PC-9 (cell line): ENCODE measurements at regions not wholly inside any gene's neighbourhood (a gene's known extent, or its start where the extent isn't known, plus 50 kb on each side); places are given as distances from the start of the nearest gene placed in this dataset.

ENCODE experiments used
- BruUV-seq: library from RNA; stranded (reverse); fragments of 400-500 nt; replicated peaks from 2 replicates; lab custom pipeline; 2021; lab: Mats Ljungman, UMichigan
- CTCF ChIA-PET: fragments of 300-600 bp; sonication (Branson Sonifier 250); formaldehyde crosslinking; loops from one replicate; lab custom pipeline; 2022; ENCODE audit warnings: antibody characterized with exemption; lab: Charles Lee
- POLR2A ChIA-PET: fragments of 300-600 bp; sonication (Branson Sonifier 250); formaldehyde crosslinking; loops from one replicate; lab custom pipeline; 2022; ENCODE audit warnings: antibody characterized with exemption; ENCODE audit not compliant: unreplicated experiment; lab: Charles Lee
- DNase-seq, 2 experiments: peaks; one replicate each; pipeline versions ENCODE4 v3.0.0 to v3.0.0-alpha.2; 2015 to 2022; ENCODE audit warnings: mixed read lengths in 1 of 2
- H2AFZ ChIP-seq: fragments of 200-600 bp; sonication (generic); 2 replicates; pipeline ENCODE4 v1.8.1; 2017; ENCODE audit warnings: antibody characterized with exemption
- H3F3A ChIP-seq: fragments of 200-600 bp; sonication (generic); 2 replicates; pipeline ENCODE4 v1.8.1; 2017; ENCODE audit warnings: antibody characterized with exemption, mild to moderate bottlenecking, low read depth; ENCODE audit not compliant: insufficient read depth
- H3K27ac ChIP-seq: fragments of 200-600 bp; sonication (generic); 2 replicates; pipeline ENCODE4 v1.6.1; 2016; ENCODE audit warnings: mixed run types
- H3K27me3 ChIP-seq: fragments of 200-600 bp; sonication (generic); 2 replicates; pipeline ENCODE4 v1.6.1; 2016; ENCODE audit warnings: low read depth, mixed run types; ENCODE audit not compliant: insufficient read depth
- H3K36me3 ChIP-seq: fragments of 200-600 bp; sonication (generic); 2 replicates; pipeline ENCODE4 v1.6.1; 2016; ENCODE audit warnings: low read depth, mixed run types
- H3K4me1 ChIP-seq: fragments of 200-600 bp; sonication (generic); replicated peaks from 2 replicates; pipeline ENCODE4 v1.6.1; 2016; ENCODE audit warnings: mixed run types; ENCODE audit not compliant: insufficient read depth
- H3K4me2 ChIP-seq: fragments of 200-600 bp; sonication (generic); 2 replicates; pipeline ENCODE4 v1.6.1; 2017; ENCODE audit warnings: mixed run types
- H3K4me3 ChIP-seq: fragments of 200-600 bp; sonication (generic); 2 replicates; pipeline ENCODE4 v1.6.1; 2016; ENCODE audit warnings: mixed run types
- H3K79me2 ChIP-seq: fragments of 200-600 bp; sonication (generic); 2 replicates; pipeline ENCODE4 v1.6.1; 2017; ENCODE audit warnings: low read depth, mixed run types
- H3K9me2 ChIP-seq: fragments of 200-600 bp; sonication (generic); 2 replicates; pipeline ENCODE4 v1.8.1; 2017; ENCODE audit warnings: mild to moderate bottlenecking; ENCODE audit not compliant: insufficient read depth
- H3K9me3 ChIP-seq: fragments of 200-600 bp; sonication (generic); 2 replicates; pipeline ENCODE4 v1.8.1; 2016; ENCODE audit warnings: low read depth; ENCODE audit not compliant: insufficient read depth
- H4K20me1 ChIP-seq: fragments of 200-600 bp; sonication (generic); 2 replicates; pipeline ENCODE4 v1.8.1; 2017; ENCODE audit not compliant: insufficient read depth
- EZH2 ChIP-seq: fragments of 200-600 bp; sonication (generic); IDR thresholded peaks from 2 replicates; pipeline ENCODE4 v1.8.0; 2017; ENCODE audit warnings: antibody characterized with exemption, low read depth
- intact Hi-C: fragments of 100-400 bp; cut with micrococcal nuclease; formaldehyde crosslinking; loops from one replicate; pipeline ENCODE4 v1.10.0; 2022; ENCODE audit not compliant: unreplicated experiment
- TF ChIP-seq, protein P1 (sequence below): fragments of 200-600 bp; sonication (generic); conservative IDR thresholded peaks from 2 replicates; pipeline ENCODE4 v1.6.1; 2017; ENCODE audit warnings: mixed run types, antibody characterized with exemption, mild to moderate bottlenecking, moderate library complexity

DNA sequence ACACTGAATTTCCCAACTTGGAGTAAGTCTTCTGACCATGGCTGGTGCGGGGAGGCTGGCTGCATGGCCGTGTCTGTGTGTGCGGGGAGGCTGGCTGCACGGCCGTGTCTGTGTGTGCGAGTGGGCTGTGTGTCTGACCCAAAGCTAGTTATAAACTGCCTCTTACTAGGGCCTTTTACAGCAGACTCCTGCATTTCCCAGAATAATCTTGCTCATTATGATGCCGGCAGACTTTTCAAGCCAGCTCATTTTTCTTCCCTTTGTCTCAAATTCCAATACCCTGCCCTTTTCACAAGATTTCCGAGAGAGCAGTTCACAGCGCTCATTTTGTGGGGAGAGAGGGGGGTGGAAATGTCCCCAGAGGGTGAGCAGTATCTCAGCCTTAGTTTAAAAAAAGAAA, 470.7 kb upstream of the BRINP1 start:
- H3K4me1 ChIP-seq = no peaks in the 10 kb centered on the region
- no peaks in the 10 kb centered on the region for H3K9me2 ChIP-seq
- intact Hi-C loops = no loop called here
- H3F3A ChIP-seq = no peaks in the 10 kb centered on the region
- no peaks in the 10 kb centered on the region for H3K36me3 ChIP-seq
- no peaks in the 10 kb centered on the region for H4K20me1 ChIP-seq
- TF ChIP-seq, protein P1, sequence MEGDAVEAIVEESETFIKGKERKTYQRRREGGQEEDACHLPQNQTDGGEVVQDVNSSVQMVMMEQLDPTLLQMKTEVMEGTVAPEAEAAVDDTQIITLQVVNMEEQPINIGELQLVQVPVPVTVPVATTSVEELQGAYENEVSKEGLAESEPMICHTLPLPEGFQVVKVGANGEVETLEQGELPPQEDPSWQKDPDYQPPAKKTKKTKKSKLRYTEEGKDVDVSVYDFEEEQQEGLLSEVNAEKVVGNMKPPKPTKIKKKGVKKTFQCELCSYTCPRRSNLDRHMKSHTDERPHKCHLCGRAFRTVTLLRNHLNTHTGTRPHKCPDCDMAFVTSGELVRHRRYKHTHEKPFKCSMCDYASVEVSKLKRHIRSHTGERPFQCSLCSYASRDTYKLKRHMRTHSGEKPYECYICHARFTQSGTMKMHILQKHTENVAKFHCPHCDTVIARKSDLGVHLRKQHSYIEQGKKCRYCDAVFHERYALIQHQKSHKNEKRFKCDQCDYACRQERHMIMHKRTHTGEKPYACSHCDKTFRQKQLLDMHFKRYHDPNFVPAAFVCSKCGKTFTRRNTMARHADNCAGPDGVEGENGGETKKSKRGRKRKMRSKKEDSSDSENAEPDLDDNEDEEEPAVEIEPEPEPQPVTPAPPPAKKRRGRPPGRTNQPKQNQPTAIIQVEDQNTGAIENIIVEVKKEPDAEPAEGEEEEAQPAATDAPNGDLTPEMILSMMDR = no peak
- no peak for TF ChIP-seq EZH2
- no peaks in the 10 kb centered on the region for H3K9me3 ChIP-seq
- H2AFZ ChIP-seq = no peak overlapping the region
- H3K4me3 ChIP-seq = no peak overlapping the region
- ChIA-PET POLR2A (no interaction called here), CTCF (no interaction called here)
- BruUV-seq = no TSS peak
- no peak overlapping the region for H3K27ac ChIP-seq
- DNase-seq = no peak
- H3K4me2 ChIP-seq = no peak overlapping the region
- H3K27me3 ChIP-seq = no peaks in the 10 kb centered on the region
- H3K79me2 ChIP-seq = no peaks in the 10 kb centered on the region

DNA sequence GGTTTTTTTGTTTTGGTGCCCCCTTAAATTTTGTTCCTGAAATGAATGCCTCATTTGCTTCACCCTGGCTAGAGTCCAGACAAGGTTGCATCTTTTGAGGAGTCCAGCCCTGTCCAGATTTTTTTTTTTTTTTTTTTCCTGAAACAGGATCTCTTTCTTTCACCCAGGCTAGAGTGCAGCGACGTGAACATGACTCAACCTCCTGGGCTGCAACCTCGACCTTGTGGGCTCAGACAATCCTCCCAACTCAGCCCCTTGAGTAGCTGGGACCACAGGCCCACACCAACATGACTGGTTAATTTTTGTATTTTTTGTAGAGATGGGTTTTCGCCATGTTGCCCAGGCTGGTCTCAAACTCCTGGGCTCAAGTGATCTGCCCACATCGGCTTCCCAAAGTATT, 469.0 kb upstream of the BRINP1 start:
- intact Hi-C loops = no loop called here
- H3K79me2 ChIP-seq = no peaks in the 10 kb centered on the region
- no peaks in the 10 kb centered on the region for H3K4me1 ChIP-seq
- no peak overlapping the region for H3K27ac ChIP-seq
- H3K4me2 ChIP-seq = no peak overlapping the region
- ChIA-PET CTCF (no interaction called here), POLR2A (no interaction called here)
- no TSS peak for BruUV-seq
- TF ChIP-seq, protein P1 = no peak
- no peak for TF ChIP-seq EZH2
- H3K9me2 ChIP-seq = no peaks in the 10 kb centered on the region
- no peaks in the 10 kb centered on the region for H3K27me3 ChIP-seq
- H2AFZ ChIP-seq = no peak overlapping the region
- no peaks in the 10 kb centered on the region for H4K20me1 ChIP-seq
- H3K9me3 ChIP-seq = no peaks in the 10 kb centered on the region
- H3F3A ChIP-seq = no peaks in the 10 kb centered on the region
- no peak for DNase-seq
- no peak overlapping the region for H3K4me3 ChIP-seq
- no peaks in the 10 kb centered on the region for H3K36me3 ChIP-seq

DNA sequence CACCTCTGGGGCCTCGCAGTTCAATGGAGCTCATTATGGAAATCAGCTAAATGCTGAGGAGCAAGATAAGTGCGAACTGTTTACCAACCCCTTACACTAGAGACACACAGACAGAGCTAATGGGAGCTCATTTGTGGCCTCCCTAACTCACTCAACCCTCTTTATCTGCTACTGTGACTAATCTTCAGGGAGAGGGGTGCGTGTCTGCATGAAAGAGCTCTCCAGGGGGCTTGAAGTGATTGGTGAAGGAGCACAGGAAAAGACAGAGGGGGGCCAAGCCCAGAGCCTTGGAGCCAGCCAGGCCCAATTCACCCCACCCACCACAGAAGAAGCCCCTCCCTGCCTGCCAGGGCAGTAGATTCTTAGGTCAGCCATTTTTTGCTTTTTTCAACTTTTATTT, 466.8 kb upstream of the BRINP1 start:
- H3K4me1 ChIP-seq = no peaks in the 10 kb centered on the region
- no peaks in the 10 kb centered on the region for H3K36me3 ChIP-seq
- BruUV-seq = no TSS peak
- H3K4me2 ChIP-seq = no peak overlapping the region
- H3F3A ChIP-seq = no peaks in the 10 kb centered on the region
- ChIA-PET POLR2A (no interaction called here), CTCF (no interaction called here)
- DNase-seq = no peak
- no peaks in the 10 kb centered on the region for H4K20me1 ChIP-seq
- H3K27ac ChIP-seq = no peak overlapping the region
- no peaks in the 10 kb centered on the region for H3K27me3 ChIP-seq
- intact Hi-C loops = no loop called here
- no peak for TF ChIP-seq EZH2
- TF ChIP-seq, protein P1 = no peak
- no peak overlapping the region for H3K4me3 ChIP-seq
- no peak overlapping the region for H2AFZ ChIP-seq
- no peaks in the 10 kb centered on the region for H3K79me2 ChIP-seq
- no peaks in the 10 kb centered on the region for H3K9me2 ChIP-seq
- no peaks in the 10 kb centered on the region for H3K9me3 ChIP-seq
